Duodenal mucosa (tissue), 2 donors: ENCODE measurements at regions not wholly inside any gene's neighbourhood (a gene's known extent, or its start where the extent isn't known, plus 50 kb on each side); places are given as distances from the start of the nearest gene placed in this dataset.
"Not testable (repeated sequence)": the region's sequence is repeated elsewhere in the genome, so short reads cannot be mapped to it uniquely, and the experiment has no call there.

Source experiments
- H3K27ac ChIP-seq: one replicate; pipeline ENCODE4 v1.7.0; 2013; ENCODE audit warnings: low read depth, low read length
- H3K27me3 ChIP-seq, 2 donors: one replicate each; pipeline ENCODE4 v1.7.0; 2013; ENCODE audit warnings: low read length in 2 of 2, control low read depth in 1 of 2; ENCODE audit not compliant: insufficient read depth in 2 of 2, control insufficient read depth in 1 of 2
- H3K36me3 ChIP-seq, 2 donors: one replicate each; pipeline ENCODE4 v1.7.0; 2013; ENCODE audit warnings: low read length in 2 of 2, control low read depth in 1 of 2; ENCODE audit not compliant: insufficient read depth in 2 of 2, control insufficient read depth in 1 of 2
- H3K4me1 ChIP-seq, 2 donors: one replicate each; pipeline ENCODE4 v1.7.0; 2013; ENCODE audit warnings: low read length in 2 of 2, control low read depth in 1 of 2; ENCODE audit not compliant: insufficient read depth in 2 of 2, control insufficient read depth in 1 of 2
- H3K4me3 ChIP-seq, 2 donors: one replicate each; pipeline ENCODE4 v1.7.0; 2013; ENCODE audit warnings: low read length in 2 of 2, low read depth in 1 of 2
- H3K9ac ChIP-seq, 2 donors: one replicate each; pipeline ENCODE4 v1.7.0; 2013; ENCODE audit warnings: low read length in 2 of 2, low read depth in 1 of 2
- H3K9me3 ChIP-seq, 2 donors: one replicate each; pipeline ENCODE4 v1.7.0; 2013; ENCODE audit warnings: low read length in 2 of 2, control low read depth in 1 of 2; ENCODE audit not compliant: control insufficient read depth in 1 of 2

DNA sequence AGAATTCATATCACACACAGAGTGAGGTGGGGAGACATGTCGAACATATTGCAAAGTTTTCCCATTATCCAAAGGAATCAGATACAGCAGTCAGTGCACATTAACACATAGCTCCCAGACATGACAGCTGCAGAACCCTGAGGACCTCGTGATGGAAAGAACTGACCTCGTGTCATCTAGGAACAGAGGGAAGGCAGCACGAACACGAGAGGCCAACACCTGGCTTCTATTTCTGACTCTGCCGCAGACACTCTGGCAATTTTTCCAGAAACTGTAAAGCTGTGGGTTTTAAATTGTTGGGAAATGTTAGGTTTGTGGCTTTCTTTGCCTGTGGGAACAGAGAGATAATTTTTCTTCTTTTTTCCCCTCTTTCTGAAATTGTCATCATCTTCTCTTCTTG lies 315.0 kb upstream of the PIK3R1 start:
- Histone ChIP-seq H3K27me3 (no peaks in the 10 kb centered on the region), H3K4me1 (peaks cover 8 to 14% of the 10 kb centered on the region in 2 donors), H3K36me3 (no peaks in the 10 kb centered on the region), H3K9ac (no peak overlapping the region), H3K9me3 (no peaks in the 10 kb centered on the region), H3K27ac (no peak overlapping the region), H3K4me3 (no peak overlapping the region)

DNA sequence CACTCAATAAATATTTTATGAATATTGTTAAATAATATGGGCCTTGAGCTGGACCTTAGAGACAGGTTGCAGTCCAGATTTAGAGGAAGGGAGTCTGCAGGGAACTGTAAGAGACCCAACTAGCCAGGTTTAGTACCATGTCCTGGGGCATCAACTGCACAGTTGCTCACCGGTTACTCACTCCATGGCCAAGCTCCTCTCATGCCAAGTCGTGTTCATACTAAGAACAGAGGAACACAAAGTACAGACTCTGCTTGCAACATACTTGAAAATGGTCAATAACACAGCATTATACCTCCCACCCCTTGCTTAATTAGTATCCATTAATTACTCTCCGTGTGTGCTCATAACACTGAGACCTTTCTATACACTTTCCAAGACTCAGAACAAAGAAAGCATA lies 317.6 kb upstream of the PIK3R1 start:
- no peaks in the 10 kb centered on the region for H3K36me3 ChIP-seq
- H3K4me1 ChIP-seq = peaks cover 8 to 14% of the 10 kb centered on the region in 2 donors

DNA sequence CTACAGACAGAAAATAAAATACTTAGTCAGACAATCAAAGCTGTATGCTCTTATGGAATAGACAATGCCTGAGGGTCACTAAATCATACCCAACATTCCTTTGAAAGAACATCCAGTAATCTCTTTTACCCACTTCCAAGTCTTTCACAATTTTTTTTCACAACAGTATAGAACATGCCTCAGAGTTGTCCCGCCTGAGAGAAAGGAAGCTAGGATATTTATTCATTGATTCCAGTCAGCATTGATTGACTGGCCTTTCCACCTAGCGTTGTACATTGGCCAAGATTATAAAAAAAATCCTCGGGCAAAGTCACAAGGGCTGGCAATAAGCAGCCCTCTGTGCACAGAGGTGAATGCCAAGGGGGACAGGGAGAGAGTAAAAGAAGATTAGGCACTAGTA lies 318.1 kb upstream of the PIK3R1 start:
- no peak overlapping the region for H3K4me3 ChIP-seq
- peaks cover 8 to 14% of the 10 kb centered on the region in 2 donors for H3K4me1 ChIP-seq
- H3K27me3 ChIP-seq = no peaks in the 10 kb centered on the region
- no peaks in the 10 kb centered on the region for H3K9me3 ChIP-seq
- H3K9ac ChIP-seq = no peak overlapping the region
- H3K36me3 ChIP-seq = no peaks in the 10 kb centered on the region
- no peak overlapping the region for H3K27ac ChIP-seq

More for the DNA sequence above, 317.6 kb upstream of the PIK3R1 start:
- no peaks in the 10 kb centered on the region for H3K27me3 ChIP-seq
- no peak overlapping the region for H3K9ac ChIP-seq
- H3K9me3 ChIP-seq = no peaks in the 10 kb centered on the region
- H3K4me3 ChIP-seq = no peak overlapping the region
- no peak overlapping the region for H3K27ac ChIP-seq

DNA sequence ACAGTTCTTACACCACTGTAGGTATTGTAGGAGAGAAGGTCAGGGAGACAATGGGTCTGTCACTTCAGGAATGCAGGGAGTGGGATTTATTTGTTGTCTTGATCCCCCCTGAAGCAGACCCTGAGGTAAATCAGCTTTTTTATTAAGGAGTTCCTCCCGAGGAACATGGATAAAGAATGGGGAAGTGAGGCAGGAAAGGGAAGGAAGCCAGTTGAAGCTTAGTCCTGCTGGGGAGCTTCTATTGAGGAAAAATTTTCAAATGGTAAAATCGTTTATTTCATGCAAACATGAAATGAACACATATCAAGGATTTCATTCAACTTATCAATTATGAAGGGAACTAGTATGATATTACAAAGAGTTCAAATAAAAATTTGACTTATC lies 318.6 kb upstream of the PIK3R1 start:
- H3K27ac ChIP-seq = no peak overlapping the region
- no peaks in the 10 kb centered on the region for H3K36me3 ChIP-seq
- H3K4me1 ChIP-seq = peaks cover 8 to 14% of the 10 kb centered on the region in 2 donors
- H3K4me3 ChIP-seq = no peak overlapping the region
- no peak overlapping the region for H3K9ac ChIP-seq
- H3K27me3 ChIP-seq = no peaks in the 10 kb centered on the region
- H3K9me3 ChIP-seq = no peaks in the 10 kb centered on the region

DNA sequence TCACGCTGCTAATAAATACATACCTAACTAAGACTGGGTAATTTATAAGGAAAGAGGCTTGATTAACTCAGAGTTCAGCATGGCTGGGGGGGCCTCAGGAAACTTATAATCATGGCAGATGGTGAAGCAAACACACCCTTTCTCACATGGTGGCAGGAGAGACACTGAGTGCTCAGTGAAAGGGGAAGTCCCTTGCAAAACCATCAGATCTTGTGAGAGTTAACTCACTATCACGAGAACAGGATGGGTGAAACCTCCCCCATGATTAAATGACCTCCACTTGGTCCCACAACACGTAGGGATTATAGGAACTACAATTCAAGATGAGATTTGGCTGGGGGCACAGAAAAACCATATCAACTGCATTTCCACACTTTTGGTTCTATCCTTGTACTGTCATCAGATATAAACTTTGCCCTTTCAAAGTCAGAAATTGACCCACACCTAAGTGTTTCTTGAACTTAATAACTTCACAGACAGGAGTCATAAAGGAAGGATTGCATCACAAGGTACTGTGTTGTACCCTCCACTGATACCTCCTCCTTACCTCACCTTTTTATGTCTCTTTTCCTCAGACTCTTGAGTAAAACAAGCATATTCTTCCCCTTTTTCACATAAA lies 319.1 kb upstream of the PIK3R1 start:
- no peaks in the 10 kb centered on the region for H3K9me3 ChIP-seq
- no peak overlapping the region for H3K9ac ChIP-seq
- no peak overlapping the region for H3K27ac ChIP-seq
- H3K36me3 ChIP-seq = no peaks in the 10 kb centered on the region
- no peak overlapping the region for H3K4me3 ChIP-seq
- H3K27me3 ChIP-seq = no peaks in the 10 kb centered on the region
- H3K4me1 ChIP-seq = peaks cover 8 to 14% of the 10 kb centered on the region in 2 donors

DNA sequence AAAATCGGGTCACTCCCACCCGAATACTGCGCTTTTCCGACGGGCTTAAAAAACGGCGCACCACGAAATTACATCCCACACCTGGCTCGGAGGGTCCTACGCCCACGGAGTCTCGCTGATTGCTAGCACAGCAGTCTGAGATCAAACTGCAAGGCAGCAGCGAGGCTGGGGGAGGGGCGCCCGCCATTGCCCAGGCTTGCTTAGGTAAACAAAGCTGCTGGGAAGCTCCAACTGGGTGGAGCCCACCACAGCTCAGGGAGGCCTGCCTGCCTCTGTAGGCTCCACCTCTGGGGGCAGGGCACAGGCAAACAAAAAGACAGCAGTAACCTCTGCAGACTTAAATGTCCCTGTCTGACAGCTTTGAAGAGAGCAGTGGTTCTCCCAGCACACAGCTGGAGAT lies 325.7 kb upstream of the PIK3R1 start:
- H3K9ac ChIP-seq, H3K4me3 ChIP-seq, H3K36me3 ChIP-seq, H3K27me3 ChIP-seq, H3K9me3 ChIP-seq, H3K27ac ChIP-seq, H3K4me1 ChIP-seq: not testable (repeated sequence)

DNA sequence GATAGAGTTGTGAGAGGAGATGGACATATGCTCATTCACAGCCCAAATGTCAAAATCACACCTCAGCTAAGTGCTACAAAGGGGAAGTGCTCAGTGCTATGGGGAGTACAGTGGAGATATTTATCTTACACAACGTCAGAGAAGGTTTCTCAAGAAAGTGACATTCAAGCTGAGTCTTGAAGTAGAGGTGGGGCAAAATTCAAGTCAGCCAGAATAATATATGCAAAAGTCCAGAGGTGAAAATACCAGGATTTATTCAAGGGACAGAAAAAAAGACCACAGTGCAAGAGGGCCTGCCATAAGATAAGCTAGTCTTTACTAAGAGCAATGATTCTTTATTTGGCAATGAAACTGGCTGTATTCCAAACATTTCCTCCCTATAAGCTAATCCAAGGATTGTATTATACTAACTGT lies 327.8 kb upstream of the PIK3R1 start:
- H3K36me3 ChIP-seq = no peaks in the 10 kb centered on the region
- peaks cover 0 to 5% of the 10 kb centered on the region in 2 donors for H3K4me1 ChIP-seq
- H3K4me3 ChIP-seq = no peak overlapping the region
- H3K27me3 ChIP-seq = no peaks in the 10 kb centered on the region
- no peak overlapping the region for H3K9ac ChIP-seq
- H3K9me3 ChIP-seq = no peaks in the 10 kb centered on the region
- H3K27ac ChIP-seq = no peak overlapping the region

DNA sequence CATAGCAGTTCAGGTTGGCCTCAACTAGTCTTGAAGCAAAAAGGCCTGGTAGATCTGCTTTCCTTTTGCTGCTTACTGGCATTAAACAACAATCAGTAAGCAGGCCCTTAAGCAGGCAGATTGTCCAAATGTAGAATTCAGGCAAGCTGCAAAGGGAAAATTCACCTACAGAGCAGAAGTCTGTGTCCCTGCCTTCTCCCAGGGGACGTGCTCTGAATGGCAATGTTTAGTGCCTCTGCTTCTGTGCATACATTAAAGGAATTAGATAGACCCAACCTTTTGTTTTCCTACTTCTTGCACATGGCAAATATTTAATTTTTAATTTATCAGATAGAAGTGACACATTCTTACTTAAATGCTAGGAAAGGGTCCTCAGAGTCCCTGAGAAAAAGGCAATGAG lies 328.8 kb upstream of the PIK3R1 start:
- Histone ChIP-seq H3K4me3 (no peak overlapping the region), H3K9me3 (no peaks in the 10 kb centered on the region)

DNA sequence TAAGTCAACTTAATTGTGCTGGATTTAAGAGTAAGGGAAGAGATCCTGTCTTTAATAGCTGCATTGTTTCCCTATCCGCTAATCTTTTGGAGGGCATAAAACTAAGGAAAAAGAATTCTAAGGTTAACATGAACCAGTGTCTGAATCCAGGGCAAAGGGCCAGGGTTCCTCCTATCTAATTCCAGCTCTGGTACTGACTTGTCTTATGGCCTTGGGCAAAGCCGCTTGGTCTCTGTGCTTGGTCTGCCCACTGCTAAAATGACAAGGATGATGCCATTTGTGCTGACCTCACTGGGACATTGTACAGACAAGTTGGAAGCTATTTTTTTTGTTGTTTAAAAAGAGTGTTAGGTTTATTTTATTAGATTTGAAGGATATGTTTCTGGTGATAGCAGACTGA lies 334.7 kb upstream of the PIK3R1 start:
- no peak overlapping the region for H3K4me3 ChIP-seq
- peaks cover 5 to 20% of the 10 kb centered on the region in 2 donors for H3K4me1 ChIP-seq
- no peak overlapping the region for H3K9ac ChIP-seq
- H3K27me3 ChIP-seq = no peaks in the 10 kb centered on the region
- no peaks in the 10 kb centered on the region for H3K9me3 ChIP-seq
- H3K27ac ChIP-seq = no peak overlapping the region
- no peaks in the 10 kb centered on the region for H3K36me3 ChIP-seq

More for the DNA sequence above, 328.8 kb upstream of the PIK3R1 start:
- Histone ChIP-seq H3K27me3 (no peaks in the 10 kb centered on the region), H3K27ac (no peak overlapping the region), H3K36me3 (no peaks in the 10 kb centered on the region), H3K4me1 (peaks cover 0 to 5% of the 10 kb centered on the region in 2 donors), H3K9ac (no peak overlapping the region)

DNA sequence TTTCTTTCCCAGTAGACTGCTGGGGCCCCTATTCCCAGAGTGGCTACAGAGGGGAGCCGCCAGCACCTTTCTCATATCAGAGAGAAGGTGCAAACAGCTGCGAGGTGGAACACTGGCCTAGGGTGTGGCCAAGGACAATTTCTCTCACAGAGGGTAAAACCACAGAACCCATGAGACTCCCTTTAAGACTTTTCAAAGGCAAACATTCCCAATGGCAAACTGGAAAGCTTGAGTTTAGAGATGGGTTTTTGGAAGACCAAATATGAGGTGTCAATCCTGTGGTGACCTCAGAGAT lies 335.1 kb upstream of the PIK3R1 start:
- H3K36me3 ChIP-seq = no peaks in the 10 kb centered on the region
- no peak overlapping the region for H3K4me3 ChIP-seq
- H3K4me1 ChIP-seq = peaks cover 5 to 20% of the 10 kb centered on the region in 2 donors
- H3K27me3 ChIP-seq = no peaks in the 10 kb centered on the region
- H3K27ac ChIP-seq = no peak overlapping the region
- H3K9me3 ChIP-seq = no peaks in the 10 kb centered on the region
- H3K9ac ChIP-seq = no peak overlapping the region
